ENCODE measurements at regions not wholly inside any gene's neighbourhood (a gene's known extent, or its start where the extent isn't known, plus 50 kb on each side); places are given as distances from the start of the nearest gene placed in this dataset.

DNA sequence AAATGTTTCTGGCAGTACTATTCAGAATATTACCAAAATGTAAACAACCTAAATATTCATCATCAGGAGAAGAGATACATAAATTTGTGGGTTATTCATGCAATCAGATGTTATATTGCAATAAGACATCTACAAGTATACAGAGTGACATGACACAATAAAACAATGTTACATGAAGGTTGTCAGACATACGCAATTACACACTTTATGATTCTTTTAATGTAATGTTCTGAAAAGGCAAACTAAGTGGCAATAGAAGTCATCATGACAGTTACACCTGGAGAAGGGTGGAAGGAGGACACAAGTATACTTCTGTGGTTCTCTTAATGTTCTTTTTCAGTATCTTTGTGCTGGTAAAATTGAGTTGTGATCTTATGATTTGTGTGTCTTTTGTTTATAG lies 95.8 kb upstream of the PRR20A start:
- H3K4me3 Mint-ChIP-seq = no peak overlapping the region
- peaks cover 28% of the 10 kb centered on the region for H3K9me3 Mint-ChIP-seq
- DNase-seq (ENCODE audit: low spot score) (no peak), ATAC-seq (no peak)
- no peaks in the 10 kb centered on the region for H3K4me1 Mint-ChIP-seq (ENCODE audit: low read depth in 2 of 2)
- H3K27me3 Mint-ChIP-seq = no peaks in the 10 kb centered on the region
- H3K36me3 Mint-ChIP-seq = peaks cover 11% of the 10 kb centered on the region
- no peak overlapping the region for H3K27ac Mint-ChIP-seq

DNA sequence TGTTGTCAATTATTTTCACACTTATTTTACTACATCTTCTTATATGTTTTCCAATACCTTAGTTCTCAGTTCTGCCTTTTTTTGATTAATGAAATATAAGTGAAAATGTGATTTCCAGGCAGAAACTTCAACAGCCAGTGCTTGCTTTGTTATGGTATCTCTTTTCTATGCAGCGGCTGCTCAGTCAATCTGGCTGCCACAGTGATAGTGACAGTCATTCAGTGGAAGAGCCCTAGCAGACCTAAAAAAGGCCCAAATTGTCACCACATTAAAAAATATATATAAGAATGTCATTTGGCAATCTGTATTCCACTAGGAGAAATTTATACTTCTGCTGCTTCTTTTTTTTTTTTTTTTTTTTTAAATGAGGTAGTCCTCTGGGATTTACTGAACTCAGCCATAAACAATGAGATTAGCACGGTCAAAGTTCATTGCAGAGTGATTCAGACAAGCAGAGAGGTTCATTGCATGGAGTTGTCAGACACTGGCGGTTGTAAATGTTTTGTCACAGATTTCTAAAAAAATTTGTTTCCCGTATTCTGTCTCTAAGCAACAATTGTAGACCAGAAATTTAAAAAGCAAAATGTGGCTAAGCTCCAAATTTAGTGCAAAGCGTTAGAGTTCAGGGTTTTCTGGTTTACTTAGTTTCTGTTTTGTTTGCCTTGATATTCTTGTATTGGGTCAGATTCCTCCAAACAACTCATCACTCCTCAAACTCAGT lies 94.7 kb upstream of the PRR20A start:
- ATAC-seq (no peak), DNase-seq (ENCODE audit: low spot score) (no peak)
- Mint-ChIP-seq H3K4me1 (ENCODE audit: low read depth in 2 of 2) (no peaks in the 10 kb centered on the region), H3K27me3 (no peaks in the 10 kb centered on the region), H3K36me3 (peaks cover 13% of the 10 kb centered on the region), H3K4me3 (no peak overlapping the region), H3K9me3 (peaks cover 34% of the 10 kb centered on the region), H3K27ac (no peak overlapping the region)

DNA sequence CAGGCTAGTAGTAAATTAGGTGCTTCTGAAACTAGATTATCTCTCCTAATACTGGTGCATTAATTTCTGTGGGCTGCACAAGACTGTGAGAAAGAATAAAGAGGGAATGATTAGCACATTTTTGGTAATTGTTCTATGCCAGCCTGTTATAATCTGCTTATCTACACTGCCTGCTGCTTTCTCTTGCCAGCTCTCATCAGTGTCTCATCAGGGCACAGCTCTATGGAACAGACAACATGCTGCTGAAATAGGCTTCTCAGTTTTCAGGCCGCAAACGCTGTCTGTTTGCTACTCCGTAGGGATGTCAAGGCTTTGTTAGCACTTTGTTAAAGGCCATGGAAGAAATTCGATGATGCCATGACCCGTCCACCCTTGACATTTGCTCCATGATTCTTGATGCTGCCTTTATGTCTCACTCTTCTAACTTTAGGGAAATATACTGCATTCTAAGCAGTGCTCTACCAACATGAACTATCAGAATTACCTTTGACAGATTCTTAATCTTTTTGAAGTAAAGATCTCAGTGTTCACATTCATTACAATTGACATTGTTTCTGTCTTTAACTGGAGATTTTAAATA lies 84.0 kb upstream of the PRR20A start:
- no peak for DNase-seq (ENCODE audit: low spot score)
- peaks cover 27% of the 10 kb centered on the region for H3K9me3 Mint-ChIP-seq
- H3K27ac Mint-ChIP-seq = no peak overlapping the region
- no peak overlapping the region for H3K4me3 Mint-ChIP-seq
- H3K27me3 Mint-ChIP-seq = no peaks in the 10 kb centered on the region
- ATAC-seq = no peak
- peaks cover 6% of the 10 kb centered on the region for H3K36me3 Mint-ChIP-seq
- H3K4me1 Mint-ChIP-seq (ENCODE audit: low read depth in 2 of 2) = no peaks in the 10 kb centered on the region

DNA sequence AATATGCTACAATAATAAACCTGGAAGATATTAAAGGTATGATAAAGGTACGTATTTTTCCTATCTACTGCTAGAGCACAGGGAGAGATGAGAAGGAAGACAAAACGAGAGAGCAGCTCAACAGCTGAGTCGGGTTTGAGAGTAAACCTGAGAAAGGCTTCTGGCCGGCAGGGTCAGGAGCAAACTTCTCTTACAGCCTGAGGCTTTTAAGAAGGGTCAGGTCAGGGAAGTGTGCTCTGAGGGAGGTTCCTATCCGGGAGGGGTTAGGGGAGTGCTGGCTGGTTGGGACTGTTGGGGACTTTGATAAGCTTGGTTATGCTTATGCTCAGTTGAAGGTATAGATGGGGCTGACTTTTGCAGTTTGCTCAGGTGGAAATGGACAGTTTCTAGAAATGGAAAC lies 77.7 kb upstream of the PRR20A start:
- H3K4me3 Mint-ChIP-seq = no peak overlapping the region
- peaks cover 16% of the 10 kb centered on the region for H3K9me3 Mint-ChIP-seq
- H3K27me3 Mint-ChIP-seq = no peaks in the 10 kb centered on the region
- H3K4me1 Mint-ChIP-seq (ENCODE audit: low read depth in 2 of 2) = no peaks in the 10 kb centered on the region
- peaks cover 6% of the 10 kb centered on the region for H3K36me3 Mint-ChIP-seq
- no peak for DNase-seq (ENCODE audit: low spot score)
- H3K27ac Mint-ChIP-seq = no peak overlapping the region
- ATAC-seq = no peak

DNA sequence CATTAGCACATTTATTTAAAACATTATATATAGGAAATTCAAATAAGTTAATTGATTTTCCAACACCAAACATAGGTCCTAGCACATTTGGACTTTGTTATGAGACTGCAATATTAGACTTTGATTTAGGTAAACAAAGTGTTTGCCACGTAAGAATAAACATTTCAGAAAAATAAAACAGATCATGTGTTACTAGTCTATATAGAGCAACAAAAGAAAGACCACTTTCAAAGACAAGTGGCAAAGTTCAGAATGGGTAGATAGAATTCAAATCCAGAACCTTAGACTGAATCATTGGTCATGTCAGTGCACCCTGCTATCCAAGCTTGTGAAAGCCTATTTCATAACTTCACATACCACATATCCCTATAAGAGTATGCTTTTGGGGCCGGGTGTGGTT lies 66.7 kb upstream of the PRR20A start:
- DNase-seq (ENCODE audit: low spot score) (no peak), ATAC-seq (no peak)
- Mint-ChIP-seq H3K4me3 (no peak overlapping the region), H3K9me3 (peaks cover 3% of the 10 kb centered on the region), H3K36me3 (no peaks in the 10 kb centered on the region), H3K27ac (no peak overlapping the region), H3K4me1 (ENCODE audit: low read depth in 2 of 2) (no peaks in the 10 kb centered on the region), H3K27me3 (no peaks in the 10 kb centered on the region)

DNA sequence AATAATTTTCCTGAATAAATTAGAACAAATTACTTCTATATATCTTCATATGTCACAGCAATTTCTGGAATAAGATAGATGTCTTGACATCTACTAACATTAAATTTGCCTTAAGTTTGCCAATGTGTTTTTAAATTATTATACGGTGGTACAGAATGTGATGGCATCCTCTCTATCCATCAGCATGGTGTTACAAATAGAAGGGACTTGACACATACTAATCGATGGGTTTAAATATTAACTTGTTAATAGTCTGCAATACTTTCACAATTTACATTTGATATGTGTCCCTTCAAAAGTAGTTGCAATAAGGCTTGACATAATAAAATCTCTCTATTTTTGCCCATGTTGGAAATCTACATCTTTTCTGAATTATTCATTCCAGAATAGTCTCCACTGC lies 65.1 kb upstream of the PRR20A start:
- H3K36me3 Mint-ChIP-seq = no peaks in the 10 kb centered on the region
- H3K4me3 Mint-ChIP-seq = no peak overlapping the region
- DNase-seq (ENCODE audit: low spot score) = no peak
- peaks cover 6% of the 10 kb centered on the region for H3K9me3 Mint-ChIP-seq
- ATAC-seq = no peak
- H3K27me3 Mint-ChIP-seq = no peaks in the 10 kb centered on the region
- no peak overlapping the region for H3K27ac Mint-ChIP-seq
- no peaks in the 10 kb centered on the region for H3K4me1 Mint-ChIP-seq (ENCODE audit: low read depth in 2 of 2)

DNA sequence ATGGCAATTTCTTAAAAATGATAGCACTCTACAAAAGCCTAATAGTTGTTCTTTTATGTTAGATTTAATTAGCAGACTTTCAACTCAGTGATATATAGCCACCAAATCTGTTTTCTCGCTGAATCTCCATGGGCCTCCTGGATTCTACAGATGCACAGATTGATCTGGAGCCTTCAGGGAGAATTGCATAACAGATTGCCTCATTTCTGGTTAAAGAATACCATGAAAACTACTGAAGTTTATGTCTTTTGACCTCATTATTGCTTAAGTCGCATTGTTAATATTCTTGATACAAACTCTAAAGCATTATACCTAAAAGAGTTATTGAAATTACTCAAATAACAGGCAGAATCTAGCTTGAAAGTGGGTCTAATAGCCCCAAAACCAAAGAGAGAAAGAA lies 53.7 kb upstream of the PRR20A start:
- peaks cover 10% of the 10 kb centered on the region for H3K36me3 Mint-ChIP-seq

More for the DNA sequence above, 53.7 kb upstream of the PRR20A start:
- ATAC-seq (no peak), DNase-seq (ENCODE audit: low spot score) (no peak)
- H3K4me1 Mint-ChIP-seq (ENCODE audit: low read depth in 2 of 2) = no peaks in the 10 kb centered on the region
- no peaks in the 10 kb centered on the region for H3K27me3 Mint-ChIP-seq
- peaks cover 5% of the 10 kb centered on the region for H3K9me3 Mint-ChIP-seq
- no peak overlapping the region for H3K27ac Mint-ChIP-seq
- H3K4me3 Mint-ChIP-seq = no peak overlapping the region

Data from natural killer cell treated with Interleukin-12 subunit alpha and Interleukin-12 subunit beta and Interleukin-15 and Interleukin-18, amount 100 ng/mL, for 72 hours (primary cell).